Spinal cord (tissue), 9 donors: ENCODE measurements at regions not wholly inside any gene's neighbourhood (a gene's known extent, or its start where the extent isn't known, plus 50 kb on each side); places are given as distances from the start of the nearest gene placed in this dataset.

Source experiments
- DNase-seq, 6 donors: peaks; one replicate each; pipeline versions ENCODE4 v3.0.0 to v3.0.0-alpha.2; 2013 to 2015; ENCODE audit warnings: low spot score in 6 of 6, low read depth in 4 of 6
- H3K27ac ChIP-seq: one replicate; pipeline ENCODE4 v1.5.1; 2013; ENCODE audit warnings: low read depth, low read length, control low read depth
- H3K27me3 ChIP-seq: one replicate; pipeline ENCODE4 v1.6.1; 2013; ENCODE audit warnings: low read length; ENCODE audit not compliant: control insufficient read depth, insufficient read depth
- H3K36me3 ChIP-seq: one replicate; pipeline ENCODE4 v1.6.1; 2013; ENCODE audit warnings: low read length; ENCODE audit not compliant: control insufficient read depth, insufficient read depth
- H3K4me1 ChIP-seq: one replicate; pipeline ENCODE4 v1.6.1; 2013; ENCODE audit warnings: low read length; ENCODE audit not compliant: control insufficient read depth, insufficient read depth
- H3K4me3 ChIP-seq: one replicate; pipeline ENCODE4 v1.5.1; 2013; ENCODE audit warnings: low read depth, low read length, control low read depth
- H3K9me3 ChIP-seq: one replicate; pipeline ENCODE4 v1.6.1; 2013; ENCODE audit warnings: low read length; ENCODE audit not compliant: control insufficient read depth, insufficient read depth
- WGBS: methylation state at CpG from one replicate; pipeline ENCODE4 v1.1.5; 2013; ENCODE audit warnings: missing lambda C conversion rate; ENCODE audit not compliant: insufficient coverage; 5-methylcytosine and 5-hydroxymethylcytosine counted together
- donor health status: healthy.

- 95% methylated on average over 11 of the region's 14 CpGs for WGBS
- no peaks in the 10 kb centered on the region for H3K27me3 ChIP-seq
- no peaks in the 10 kb centered on the region for H3K36me3 ChIP-seq
- no peak overlapping the region for H3K4me3 ChIP-seq
- no peak for DNase-seq
- no peak overlapping the region for H3K27ac ChIP-seq
- H3K9me3 ChIP-seq = peaks cover 6% of the 10 kb centered on the region
- H3K4me1 ChIP-seq = no peaks in the 10 kb centered on the region
Measured at GRCh38 chr5:166947045-166947444, 1344.4 kb upstream of the WWC1 start.

- H3K9me3 ChIP-seq = no peaks in the 10 kb centered on the region
- H3K36me3 ChIP-seq = no peaks in the 10 kb centered on the region
- H3K4me3 ChIP-seq = no peak overlapping the region
- no peaks in the 10 kb centered on the region for H3K27me3 ChIP-seq
- no peak for DNase-seq
- H3K4me1 ChIP-seq = no peaks in the 10 kb centered on the region
- no peak overlapping the region for H3K27ac ChIP-seq
- WGBS = 100% methylated on average over 1 of the region's 3 CpGs
Measured at GRCh38 chr5:166948679-166949078, 1342.8 kb upstream of the WWC1 start.

- no peak for DNase-seq
- WGBS = 70% methylated on average over 3 of the region's 4 CpGs
- Histone ChIP-seq H3K9me3 (no peaks in the 10 kb centered on the region), H3K4me3 (no peak overlapping the region), H3K27ac (no peak overlapping the region), H3K36me3 (no peaks in the 10 kb centered on the region), H3K27me3 (no peaks in the 10 kb centered on the region), H3K4me1 (no peaks in the 10 kb centered on the region)
Measured at GRCh38 chr5:166952048-166952447, 1339.4 kb upstream of the WWC1 start.

GRCh38 chr5:166957782-166958181 lies 1333.7 kb upstream of the WWC1 start:
- Histone ChIP-seq H3K27ac (no peak overlapping the region), H3K36me3 (no peaks in the 10 kb centered on the region), H3K27me3 (no peaks in the 10 kb centered on the region), H3K4me1 (peaks cover 5% of the 10 kb centered on the region), H3K4me3 (no peak overlapping the region), H3K9me3 (peaks cover 3% of the 10 kb centered on the region)
- DNase-seq = no peak
- WGBS = no CpG with 5 or more reads among the region's 3 CpGs

DNA sequence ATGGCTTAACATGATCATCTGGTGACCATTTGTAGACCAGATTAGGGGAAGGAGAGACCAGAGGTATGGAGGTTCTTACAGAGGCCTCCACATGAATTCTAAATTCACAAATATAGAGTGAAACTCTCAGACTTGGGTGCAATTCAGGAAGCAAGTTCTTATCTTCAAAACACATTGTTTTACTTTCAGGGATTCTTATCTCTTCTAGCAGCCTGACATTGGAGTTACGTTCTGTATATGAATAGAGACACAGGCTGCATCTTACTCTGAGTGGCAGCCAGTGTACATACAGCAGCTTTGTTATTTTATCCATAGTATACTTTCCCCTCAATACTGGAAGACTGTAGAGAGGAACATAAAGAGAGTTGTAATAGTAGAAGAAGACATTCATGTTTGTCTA lies 1331.7 kb upstream of the WWC1 start:
- no CpG with 5 or more reads among the region's 1 CpG for WGBS
- Histone ChIP-seq H3K9me3 (peaks cover 3% of the 10 kb centered on the region), H3K4me1 (peaks cover 7% of the 10 kb centered on the region), H3K27ac (no peak overlapping the region), H3K27me3 (no peaks in the 10 kb centered on the region), H3K36me3 (no peaks in the 10 kb centered on the region), H3K4me3 (no peak overlapping the region)
- no peak for DNase-seq

- H3K9me3 ChIP-seq = peaks cover 3% of the 10 kb centered on the region
- no peak overlapping the region for H3K4me3 ChIP-seq
- H3K27me3 ChIP-seq = no peaks in the 10 kb centered on the region
- H3K36me3 ChIP-seq = no peaks in the 10 kb centered on the region
- DNase-seq = no peak
- peaks cover 7% of the 10 kb centered on the region for H3K4me1 ChIP-seq
- WGBS = no CpG with 5 or more reads among the region's 5 CpGs
- H3K27ac ChIP-seq = no peak overlapping the region
Measured at GRCh38 chr5:166961028-166961427, 1330.4 kb upstream of the WWC1 start.

DNA sequence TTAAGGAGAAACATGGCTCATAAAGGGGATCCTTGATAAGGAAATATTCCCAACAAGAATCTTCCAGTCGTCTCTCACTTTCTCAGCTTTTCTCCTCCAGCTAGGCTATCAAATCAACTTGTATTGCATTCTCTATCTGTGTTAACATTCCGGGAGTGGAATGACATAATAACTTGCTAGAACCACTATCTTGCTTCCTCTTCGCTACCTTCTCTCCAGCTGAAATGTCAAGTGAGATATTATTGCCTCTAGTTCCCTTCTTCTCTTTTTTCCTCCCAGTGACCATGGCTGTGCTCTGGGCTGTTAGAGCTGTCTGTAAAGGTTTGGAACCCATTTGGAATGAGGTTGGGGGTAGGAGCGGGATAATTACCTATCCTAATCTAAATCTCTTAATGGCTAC lies 1329.5 kb upstream of the WWC1 start:
- Histone ChIP-seq H3K4me1 (peaks cover 7% of the 10 kb centered on the region), H3K4me3 (no peak overlapping the region), H3K27ac (no peak overlapping the region), H3K9me3 (peaks cover 3% of the 10 kb centered on the region), H3K27me3 (no peaks in the 10 kb centered on the region), H3K36me3 (no peaks in the 10 kb centered on the region)
- no peak for DNase-seq
- WGBS = no CpG with 5 or more reads among the region's 4 CpGs

DNA sequence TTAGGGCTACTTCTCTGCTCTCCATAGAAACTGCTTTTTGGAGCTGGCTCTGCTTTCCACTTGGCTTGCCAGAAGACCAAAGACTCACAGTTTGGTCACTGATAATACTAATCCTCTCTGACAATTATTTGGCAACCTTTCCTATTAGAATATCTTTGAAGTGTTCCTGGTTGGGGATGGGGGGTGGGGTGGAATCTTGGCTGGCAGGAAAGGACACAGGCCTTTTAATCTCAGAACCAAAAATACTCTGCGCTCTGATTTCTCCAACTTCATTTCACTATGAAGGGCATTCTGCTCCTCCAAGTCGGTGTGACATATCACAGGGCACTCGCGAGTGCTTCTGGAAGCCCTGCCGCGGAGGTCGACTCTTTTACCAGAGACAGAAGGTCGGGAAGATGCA lies 1329.0 kb upstream of the WWC1 start:
- no peak for DNase-seq
- no peaks in the 10 kb centered on the region for H3K27me3 ChIP-seq
- peaks cover 3% of the 10 kb centered on the region for H3K9me3 ChIP-seq
- no peak overlapping the region for H3K4me3 ChIP-seq
- peaks cover 7% of the 10 kb centered on the region for H3K4me1 ChIP-seq
- 49% methylated on average over 7 of the region's 8 CpGs for WGBS
- H3K27ac ChIP-seq = no peak overlapping the region
- H3K36me3 ChIP-seq = no peaks in the 10 kb centered on the region

DNA sequence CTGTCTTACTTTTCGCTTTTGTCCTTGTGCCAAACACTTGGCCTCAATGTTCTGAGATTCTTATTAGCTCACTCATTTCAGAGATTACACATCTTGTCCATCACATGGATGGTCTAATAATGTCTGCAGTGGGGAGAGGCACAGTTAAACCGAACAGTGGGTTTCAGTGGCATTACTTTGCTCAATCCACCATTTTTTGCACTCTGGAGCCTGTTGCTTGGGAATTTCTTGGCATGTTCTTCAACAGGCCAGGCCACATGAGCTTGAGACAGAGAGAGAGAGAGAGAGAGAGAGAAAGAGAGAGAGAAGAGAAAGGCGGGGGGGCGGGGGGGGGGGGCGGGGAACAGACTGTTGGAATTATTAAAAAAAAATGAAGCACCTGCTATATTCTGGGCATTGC lies 1327.8 kb upstream of the WWC1 start:
- Histone ChIP-seq H3K27ac (no peak overlapping the region), H3K36me3 (no peaks in the 10 kb centered on the region), H3K27me3 (no peaks in the 10 kb centered on the region), H3K4me3 (no peak overlapping the region), H3K9me3 (peaks cover 3% of the 10 kb centered on the region), H3K4me1 (peaks cover 7% of the 10 kb centered on the region)
- DNase-seq = peak in 2 of 6 donors; percentile 21 to 58
- no CpG with 5 or more reads among the region's 5 CpGs for WGBS

DNA sequence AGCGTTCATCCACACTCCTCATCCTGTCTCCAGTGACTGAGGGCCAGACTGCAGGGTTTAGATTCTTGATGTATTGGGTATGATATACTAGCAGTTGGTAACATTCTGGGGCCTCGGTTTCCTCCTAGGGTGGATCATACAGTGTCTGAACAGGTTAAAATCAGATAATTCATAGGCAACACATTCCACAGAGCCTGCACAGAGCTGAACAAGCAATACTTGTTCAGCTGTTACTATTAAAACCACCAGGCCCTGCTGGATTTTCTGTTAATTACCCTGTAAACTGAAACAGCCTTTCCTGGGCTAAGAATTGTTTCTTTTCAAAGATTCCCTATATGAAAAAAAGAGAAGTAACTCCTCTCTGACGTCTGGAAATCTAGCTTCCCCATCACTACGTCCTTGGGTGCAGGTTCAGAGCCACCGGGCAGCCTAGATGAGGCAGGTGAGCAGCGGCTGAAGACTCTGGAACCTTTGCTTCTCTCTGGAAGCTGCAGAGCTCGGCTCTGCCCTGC lies 1313.5 kb upstream of the WWC1 start:
- no peaks in the 10 kb centered on the region for H3K27me3 ChIP-seq
- H3K4me1 ChIP-seq = peaks cover 6% of the 10 kb centered on the region
- 25% methylated on average over 4 of the region's 7 CpGs for WGBS
- H3K9me3 ChIP-seq = no peaks in the 10 kb centered on the region
- no peak for DNase-seq
- H3K4me3 ChIP-seq = peak overlapping the region; percentile 78
- no peaks in the 10 kb centered on the region for H3K36me3 ChIP-seq
- H3K27ac ChIP-seq = peak overlapping the region; percentile 88
